Activated effector memory CD4-positive, alpha-beta T cell treated with Interleukin-2 at 50 U/mL for 16 hours (primary cell): ENCODE measurements at regions not wholly inside any gene's neighbourhood (a gene's known extent, or its start where the extent isn't known, plus 50 kb on each side); places are given as distances from the start of the nearest gene placed in this dataset.
"Not testable (repeated sequence)": the region's sequence is repeated elsewhere in the genome, so short reads cannot be mapped to it uniquely, and the experiment has no call there.

Experiments
- DNase-seq: peaks from one replicate; pipeline ENCODE4 v3.0.0-alpha.2; 2020

GRCh38 chr9:33695856-33696255, 99.5 kb upstream of the PRSS3 start:
- no peak for DNase-seq

- DNase-seq: no peak
These were observed 98.2 kb upstream of the PRSS3 start for GRCh38 chr9:33697171-33697570.

- DNase-seq: no peak
These were observed 97.1 kb upstream of the PRSS3 start for GRCh38 chr9:33698267-33698666.

- not testable (repeated sequence) for DNase-seq
These were observed 94.4 kb upstream of the PRSS3 start for GRCh38 chr9:33700940-33701339.

GRCh38 chr9:33703430-33704102, 91.8 kb upstream of the PRSS3 start:
- DNase-seq: no peak

GRCh38 chr9:33705440-33705839, 89.9 kb upstream of the PRSS3 start:
- DNase-seq: not testable (repeated sequence)

- no peak for DNase-seq
These were observed 86.9 kb upstream of the PRSS3 start for GRCh38 chr9:33708441-33708840.

- DNase-seq: no peak
These were observed 86.1 kb upstream of the PRSS3 start for GRCh38 chr9:33709269-33709668.

GRCh38 chr9:33711418-33711817, 83.9 kb upstream of the PRSS3 start:
- not testable (repeated sequence) for DNase-seq

GRCh38 chr9:33714989-33715388, 80.4 kb upstream of the PRSS3 start:
- no peak for DNase-seq

- no peak for DNase-seq
These were observed 76.4 kb upstream of the PRSS3 start for GRCh38 chr9:33718987-33719386.

GRCh38 chr9:33719581-33720374, 75.6 kb upstream of the PRSS3 start:
- no peak for DNase-seq

- peak; percentile 77 for DNase-seq
These were observed 73.5 kb upstream of the PRSS3 start for GRCh38 chr9:33721674-33722358.

GRCh38 chr9:33722359-33722675, 73.0 kb upstream of the PRSS3 start:
- no peak for DNase-seq

GRCh38 chr9:33728613-33729012, 66.7 kb upstream of the PRSS3 start:
- DNase-seq: no peak

GRCh38 chr9:33731142-33731541, 64.2 kb upstream of the PRSS3 start:
- no peak for DNase-seq

GRCh38 chr9:33731625-33732024, 63.7 kb upstream of the PRSS3 start:
- no peak for DNase-seq

GRCh38 chr9:33734247-33734940, 61.0 kb upstream of the PRSS3 start:
- not testable (repeated sequence) for DNase-seq

GRCh38 chr9:33734941-33735835, 60.2 kb upstream of the PRSS3 start:
- not testable (repeated sequence) for DNase-seq

- DNase-seq: no peak
These were observed 57.4 kb upstream of the PRSS3 start for GRCh38 chr9:33737811-33738606.

- no peak for DNase-seq
These were observed 56.0 kb upstream of the PRSS3 start for GRCh38 chr9:33739398-33739797.
